PC-3 (cell line): ENCODE measurements at regions not wholly inside any gene's neighbourhood (a gene's known extent, or its start where the extent isn't known, plus 50 kb on each side); places are given as distances from the start of the nearest gene placed in this dataset.

Source experiments
- CTCF ChIP-seq: fragments of 300-600 bp; sonication (generic); conservative IDR thresholded peaks from 2 replicates; pipeline ENCODE4 v1.5.1; 2017; ENCODE audit warnings: antibody characterized with exemption, low read depth, mild to moderate bottlenecking, low read length
- EZH2 ChIP-seq: fragments of 300-600 bp; sonication (generic); IDR thresholded peaks from one replicate; pipeline ENCODE4 v1.6.1; 2017; ENCODE audit warnings: antibody characterized with exemption, mild to moderate bottlenecking, low read length; ENCODE audit not compliant: unreplicated experiment
- EZH2phosphoT487 ChIP-seq: fragments of 300-600 bp; sonication (generic); IDR thresholded peaks from 2 replicates; pipeline ENCODE4 v1.6.1; 2018; ENCODE audit warnings: mild to moderate bottlenecking, antibody characterized with exemption, low read length, borderline replicate concordance

DNA sequence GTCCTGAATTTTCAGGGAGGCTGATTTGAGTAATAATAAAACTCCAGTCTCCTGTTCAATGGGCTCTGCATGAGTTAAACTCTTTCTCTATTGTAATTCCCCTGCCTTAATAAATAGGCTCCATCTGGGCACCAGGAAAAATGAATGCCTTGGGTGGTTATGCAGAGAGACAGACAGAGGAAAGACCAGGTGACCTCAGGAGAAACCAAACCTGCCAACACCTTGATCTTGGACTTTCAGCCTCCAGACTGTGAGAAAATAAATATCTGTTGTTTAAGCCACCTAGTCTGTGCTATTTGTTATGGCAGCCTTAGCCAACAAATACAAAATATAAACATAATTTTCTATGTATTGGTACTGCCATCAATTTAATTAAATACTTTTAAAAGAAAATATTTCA lies 64.8 kb upstream of the RAP2B start:
- TF ChIP-seq CTCF = no peak
- no peak for TF ChIP-seq EZH2phosphoT487
- no peak for TF ChIP-seq EZH2
